Suprapubic skin (tissue), 4 donors: ENCODE measurements at regions not wholly inside any gene's neighbourhood (a gene's known extent, or its start where the extent isn't known, plus 50 kb on each side); places are given as distances from the start of the nearest gene placed in this dataset.

Source experiments
- DNase-seq, 2 donors: peaks; one replicate each; pipeline ENCODE4 v3.0.0-alpha.2; 2019; ENCODE audit warnings: low spot score in 2 of 2
- H3K27ac ChIP-seq: fragments of 200-600 bp; sonication (generic); one replicate; pipeline ENCODE4 v1.5.1; 2019
- H3K27me3 ChIP-seq: fragments of 200-600 bp; sonication (generic); one replicate; pipeline ENCODE4 v1.5.1; 2019
- H3K36me3 ChIP-seq: fragments of 200-600 bp; sonication (generic); one replicate; pipeline ENCODE4 v1.5.1; 2019
- H3K4me1 ChIP-seq: fragments of 200-600 bp; sonication (generic); one replicate; pipeline ENCODE4 v1.5.1; 2019
- H3K4me3 ChIP-seq: fragments of 200-600 bp; sonication (generic); one replicate; pipeline ENCODE4 v1.5.1; 2019; ENCODE audit warnings: mild to moderate bottlenecking
- H3K9me3 ChIP-seq: fragments of 200-600 bp; sonication (generic); one replicate; pipeline ENCODE4 v1.5.1; 2019
- EP300 ChIP-seq: sonication (generic); formaldehyde crosslinking; IDR thresholded peaks from one replicate; pipeline ENCODE4 v1.6.1; 2017; ENCODE audit warnings: antibody characterized with exemption
- POLR2A ChIP-seq, 2 donors: fragments of 450-650 bp; IDR thresholded peaks; one replicate each; pipeline ENCODE4 v1.6.1; 2017; ENCODE audit warnings: antibody characterized with exemption in 2 of 2, mild to moderate bottlenecking in 2 of 2, moderate library complexity in 2 of 2
- POLR2AphosphoS5 ChIP-seq, 3 donors: sonication (generic); formaldehyde crosslinking; IDR thresholded peaks; one replicate each; pipeline ENCODE4 v1.6.1; 2017; ENCODE audit warnings: antibody characterized with exemption in 3 of 3
- WGBS: methylation state at CpG from one replicate; pipeline ENCODE4 v1.1.5; 2018; 5-methylcytosine and 5-hydroxymethylcytosine counted together
- TF ChIP-seq, protein P1 (sequence below), 2 donors: fragments of 200-600 bp in 1 of 2; fragments of 450-650 bp in 1 of 2; sonication (generic) in 1 of 2; IDR thresholded peaks; one replicate each; pipeline ENCODE4 v1.5.1; 2016 to 2019; ENCODE audit warnings: antibody characterized with exemption in 2 of 2, mild to moderate bottlenecking in 1 of 2, moderate library complexity in 1 of 2

DNA sequence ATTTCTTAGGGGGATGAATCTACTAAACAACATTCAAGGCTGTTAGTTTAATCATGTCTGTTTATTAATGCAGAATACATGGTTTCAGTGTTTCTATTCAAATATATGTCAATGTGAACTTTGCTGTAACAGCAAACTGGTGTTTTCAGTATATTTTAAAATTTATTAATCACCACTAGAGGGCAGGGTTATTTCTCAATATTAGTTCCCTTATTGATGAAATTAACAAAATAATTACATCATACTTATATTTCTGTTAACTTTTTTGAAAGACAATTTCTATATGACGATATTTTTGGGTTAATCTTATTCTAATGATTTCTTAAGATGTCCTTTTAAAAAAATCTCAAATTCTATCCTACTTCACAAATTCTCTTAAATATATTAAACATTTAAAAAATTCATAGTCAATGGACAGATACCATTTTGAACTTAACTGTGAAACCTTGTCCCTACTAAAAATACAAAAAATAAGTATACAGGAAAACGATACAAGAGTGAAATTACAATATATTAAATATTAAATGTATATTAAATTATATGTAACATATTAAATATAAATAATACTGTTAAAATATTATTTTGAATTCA is 1034.1 kb upstream of the PRMT6 start:
- no peaks in the 10 kb centered on the region for H3K27me3 ChIP-seq
- no peak overlapping the region for H3K4me3 ChIP-seq
- DNase-seq, result no peak
- H3K27ac ChIP-seq, result no peak overlapping the region
- no peak for TF ChIP-seq EP300
- no peak for TF ChIP-seq POLR2AphosphoS5 (IDR thresholded peaks at IDR 0.05)
- TF ChIP-seq, protein P1, sequence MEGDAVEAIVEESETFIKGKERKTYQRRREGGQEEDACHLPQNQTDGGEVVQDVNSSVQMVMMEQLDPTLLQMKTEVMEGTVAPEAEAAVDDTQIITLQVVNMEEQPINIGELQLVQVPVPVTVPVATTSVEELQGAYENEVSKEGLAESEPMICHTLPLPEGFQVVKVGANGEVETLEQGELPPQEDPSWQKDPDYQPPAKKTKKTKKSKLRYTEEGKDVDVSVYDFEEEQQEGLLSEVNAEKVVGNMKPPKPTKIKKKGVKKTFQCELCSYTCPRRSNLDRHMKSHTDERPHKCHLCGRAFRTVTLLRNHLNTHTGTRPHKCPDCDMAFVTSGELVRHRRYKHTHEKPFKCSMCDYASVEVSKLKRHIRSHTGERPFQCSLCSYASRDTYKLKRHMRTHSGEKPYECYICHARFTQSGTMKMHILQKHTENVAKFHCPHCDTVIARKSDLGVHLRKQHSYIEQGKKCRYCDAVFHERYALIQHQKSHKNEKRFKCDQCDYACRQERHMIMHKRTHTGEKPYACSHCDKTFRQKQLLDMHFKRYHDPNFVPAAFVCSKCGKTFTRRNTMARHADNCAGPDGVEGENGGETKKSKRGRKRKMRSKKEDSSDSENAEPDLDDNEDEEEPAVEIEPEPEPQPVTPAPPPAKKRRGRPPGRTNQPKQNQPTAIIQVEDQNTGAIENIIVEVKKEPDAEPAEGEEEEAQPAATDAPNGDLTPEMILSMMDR (IDR thresholded peaks at IDR 0.05), result no peak
- TF ChIP-seq POLR2A (IDR thresholded peaks at IDR 0.05), result no peak
- H3K4me1 ChIP-seq, result no peaks in the 10 kb centered on the region
- WGBS, result 25% methylated on average over 2 of the region's 2 CpGs
- no peaks in the 10 kb centered on the region for H3K36me3 ChIP-seq
- no peaks in the 10 kb centered on the region for H3K9me3 ChIP-seq

DNA sequence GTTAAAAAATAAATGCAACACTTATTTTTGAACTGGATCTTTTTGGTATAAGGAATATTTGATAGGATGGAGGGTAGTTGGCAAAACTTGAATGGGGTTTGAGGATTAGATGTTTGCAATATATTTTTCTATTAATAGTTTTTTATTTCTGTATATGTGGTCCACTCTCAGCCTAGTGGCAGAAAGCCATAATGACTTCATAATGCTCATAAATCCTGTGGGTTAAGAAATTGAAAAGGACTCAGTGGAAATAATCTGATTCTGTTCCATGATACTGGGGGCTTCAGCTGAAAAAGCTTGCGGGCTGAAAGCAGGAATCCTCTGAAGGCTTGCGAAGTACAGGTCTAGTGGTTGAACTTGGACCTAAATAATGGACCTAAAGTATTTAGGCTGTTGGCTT is 1028.6 kb upstream of the PRMT6 start:
- Histone ChIP-seq H3K36me3 (no peaks in the 10 kb centered on the region), H3K27me3 (no peaks in the 10 kb centered on the region), H3K9me3 (no peaks in the 10 kb centered on the region), H3K4me3 (no peak overlapping the region), H3K4me1 (no peaks in the 10 kb centered on the region), H3K27ac (no peak overlapping the region)
- DNase-seq, result no peak
- TF ChIP-seq EP300, result no peak
- TF ChIP-seq POLR2A (IDR thresholded peaks at IDR 0.05), result no peak
- TF ChIP-seq, protein P1 (IDR thresholded peaks at IDR 0.05), result no peak
- TF ChIP-seq POLR2AphosphoS5 (IDR thresholded peaks at IDR 0.05), result no peak
- WGBS, result 95% methylated on average over 2 of the region's 2 CpGs

DNA sequence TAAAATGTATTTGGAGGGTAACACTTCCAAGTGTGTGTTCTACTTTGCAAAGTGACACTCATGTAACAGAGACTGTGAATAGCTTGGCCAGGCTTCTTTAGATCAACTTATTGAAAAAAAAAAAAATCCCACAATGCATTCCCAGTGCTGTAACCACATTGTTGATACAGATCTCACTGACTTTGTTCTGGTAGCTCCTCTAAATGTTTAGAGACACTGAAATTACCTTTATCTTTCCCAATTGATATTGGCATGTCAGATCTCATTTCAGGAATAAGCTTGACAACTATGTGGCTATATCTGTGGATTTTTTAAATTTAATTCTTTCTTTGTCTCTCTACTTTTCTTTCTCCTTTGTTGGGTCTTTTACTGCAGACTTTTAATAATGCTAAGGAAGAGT is 1018.9 kb upstream of the PRMT6 start:
- Histone ChIP-seq H3K27ac (no peak overlapping the region), H3K36me3 (no peaks in the 10 kb centered on the region), H3K4me3 (no peak overlapping the region), H3K27me3 (no peaks in the 10 kb centered on the region), H3K4me1 (no peaks in the 10 kb centered on the region), H3K9me3 (peaks cover 4% of the 10 kb centered on the region)
- DNase-seq, result no peak
- no peak for TF ChIP-seq POLR2AphosphoS5 (IDR thresholded peaks at IDR 0.05)
- no peak for TF ChIP-seq EP300
- TF ChIP-seq, protein P1 (IDR thresholded peaks at IDR 0.05), result no peak
- no peak for TF ChIP-seq POLR2A (IDR thresholded peaks at IDR 0.05)

DNA sequence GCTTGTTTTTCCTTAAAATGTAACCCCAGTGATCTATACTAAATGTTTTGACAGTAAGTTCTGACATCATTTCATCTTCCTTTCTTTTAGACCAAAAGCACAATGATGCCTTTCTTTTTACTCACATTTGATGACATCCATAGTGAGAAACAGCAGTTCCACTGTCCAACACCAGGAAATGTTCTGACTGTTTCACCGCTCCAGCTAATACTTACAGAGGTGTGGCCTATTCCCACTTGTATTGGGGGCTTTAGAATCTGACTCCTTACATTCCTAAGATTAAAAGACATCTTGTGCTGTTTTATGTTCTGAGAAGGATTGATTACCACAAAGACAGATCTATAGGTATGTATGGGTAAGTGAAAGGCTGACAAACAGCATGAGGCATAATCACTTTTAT is 1018.2 kb upstream of the PRMT6 start:
- H3K4me1 ChIP-seq, result no peaks in the 10 kb centered on the region
- no peak for TF ChIP-seq POLR2A (IDR thresholded peaks at IDR 0.05)
- TF ChIP-seq, protein P1 (IDR thresholded peaks at IDR 0.05), result no peak
- TF ChIP-seq POLR2AphosphoS5 (IDR thresholded peaks at IDR 0.05), result no peak
- no peak for TF ChIP-seq EP300
- no peak for DNase-seq
- no peak overlapping the region for H3K4me3 ChIP-seq
- no peaks in the 10 kb centered on the region for H3K36me3 ChIP-seq
- WGBS, result 44% methylated on average over 1 of the region's 1 CpG
- H3K27ac ChIP-seq, result no peak overlapping the region
- peaks cover 4% of the 10 kb centered on the region for H3K9me3 ChIP-seq
- no peaks in the 10 kb centered on the region for H3K27me3 ChIP-seq

DNA sequence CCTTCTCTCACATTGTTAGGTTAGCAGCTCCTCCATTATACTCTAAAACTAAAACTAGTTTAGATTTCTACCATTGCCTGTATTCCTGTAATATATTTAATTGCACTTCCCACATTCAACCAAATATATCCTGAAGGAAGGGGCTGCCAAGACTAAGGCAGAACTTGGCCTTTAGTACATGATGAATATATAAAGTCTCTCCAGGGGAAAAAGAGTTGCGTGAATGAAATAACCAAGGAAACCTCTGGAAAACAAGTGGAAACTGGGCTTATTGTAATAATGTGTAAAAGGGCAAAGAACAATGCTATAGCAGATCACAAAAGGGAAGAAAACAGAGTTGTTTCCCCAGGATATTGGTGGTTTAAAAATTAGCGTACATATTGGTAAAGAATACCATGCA is 1012.5 kb upstream of the PRMT6 start:
- 87% methylated on average over 2 of the region's 2 CpGs for WGBS
- H3K27me3 ChIP-seq, result no peaks in the 10 kb centered on the region
- DNase-seq, result no peak
- H3K4me3 ChIP-seq, result no peak overlapping the region
- H3K27ac ChIP-seq, result no peak overlapping the region
- no peaks in the 10 kb centered on the region for H3K4me1 ChIP-seq
- H3K36me3 ChIP-seq, result no peaks in the 10 kb centered on the region
- peaks cover 4% of the 10 kb centered on the region for H3K9me3 ChIP-seq
- TF ChIP-seq POLR2A (IDR thresholded peaks at IDR 0.05), result no peak
- no peak for TF ChIP-seq POLR2AphosphoS5 (IDR thresholded peaks at IDR 0.05)
- no peak for TF ChIP-seq EP300
- TF ChIP-seq, protein P1 (IDR thresholded peaks at IDR 0.05), result no peak
